ENCODE measurements at regions not wholly inside any gene's neighbourhood (a gene's known extent, or its start where the extent isn't known, plus 50 kb on each side); places are given as distances from the start of the nearest gene placed in this dataset.

DNA sequence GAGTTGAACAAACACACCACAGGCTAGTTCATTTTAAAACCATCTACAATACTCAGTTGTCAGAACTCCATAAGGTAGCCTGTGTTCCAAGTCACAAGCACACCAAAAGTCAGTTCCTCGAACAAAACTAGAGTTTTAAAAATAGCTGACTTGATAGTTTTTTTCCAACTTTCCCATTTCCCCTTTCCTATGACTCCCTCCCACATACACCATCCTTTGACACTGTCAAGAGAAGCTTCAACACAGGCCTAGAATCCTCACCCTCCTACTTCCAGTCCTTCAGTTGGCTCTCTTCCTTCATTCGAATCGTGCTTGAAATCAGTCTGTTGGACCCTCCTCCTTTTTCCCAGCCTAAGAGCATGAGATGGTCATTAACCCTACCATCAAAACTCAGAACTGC, 105.7 kb upstream of the AKIP1 start:
- no peaks in the 10 kb centered on the region for H3K9me3 ChIP-seq (ENCODE audit: control extremely low read depth in 1 of 3, control insufficient read depth in 2 of 3, insufficient read depth in 1 of 3, low read length in 2 of 3)
- H3K4me3 ChIP-seq (ENCODE audit: control extremely low read depth in 1 of 5, extremely low read depth in 1 of 5, insufficient read depth in 1 of 5, low read depth in 2 of 5, low read length in 4 of 5) = no peak overlapping the region
- H2AFZ ChIP-seq (ENCODE audit: insufficient read depth, low read depth, low read length, poor library complexity, severe bottlenecking) = no peak overlapping the region
- no peaks in the 10 kb centered on the region for H3K36me3 ChIP-seq (replicated peaks in 1 of 2; ENCODE audit: control extremely low read depth in 1 of 2, control insufficient read depth in 1 of 2, extremely low read depth in 1 of 2, insufficient read depth in 2 of 2, low read length in 1 of 2)
- no peaks in the 10 kb centered on the region for H4K20me1 ChIP-seq (ENCODE audit: control insufficient read depth, insufficient read depth, low read length, poor library complexity, severe bottlenecking)
- Mint-ChIP-seq H3K4me3 (no peak overlapping the region), H3K27me3 (peaks cover 11% of the 10 kb centered on the region), H3K4me1 (peaks cover 3% of the 10 kb centered on the region), H3K27ac (no peak overlapping the region), H3K9me3 (ENCODE audit: insufficient read depth) (no peaks in the 10 kb centered on the region)
- no peak for DNase-seq
- H3K79me2 ChIP-seq (ENCODE audit: control insufficient read depth, insufficient read depth, low read length) = no peaks in the 10 kb centered on the region
- intact Hi-C loops (cut with micrococcal nuclease) = no loop called here
- peaks cover under 1 to 3% of the 10 kb centered on the region in 2 donors for H3K4me1 ChIP-seq (ENCODE audit: control insufficient read depth in 2 of 2, insufficient read depth in 2 of 2, low read length in 2 of 2)
- no peak for TF ChIP-seq EZH2 (IDR thresholded peaks at IDR 0.05; ENCODE audit: borderline replicate concordance, insufficient read depth, low read depth, low read length, poor library complexity, severe bottlenecking)
- TF ChIP-seq, protein P1, sequence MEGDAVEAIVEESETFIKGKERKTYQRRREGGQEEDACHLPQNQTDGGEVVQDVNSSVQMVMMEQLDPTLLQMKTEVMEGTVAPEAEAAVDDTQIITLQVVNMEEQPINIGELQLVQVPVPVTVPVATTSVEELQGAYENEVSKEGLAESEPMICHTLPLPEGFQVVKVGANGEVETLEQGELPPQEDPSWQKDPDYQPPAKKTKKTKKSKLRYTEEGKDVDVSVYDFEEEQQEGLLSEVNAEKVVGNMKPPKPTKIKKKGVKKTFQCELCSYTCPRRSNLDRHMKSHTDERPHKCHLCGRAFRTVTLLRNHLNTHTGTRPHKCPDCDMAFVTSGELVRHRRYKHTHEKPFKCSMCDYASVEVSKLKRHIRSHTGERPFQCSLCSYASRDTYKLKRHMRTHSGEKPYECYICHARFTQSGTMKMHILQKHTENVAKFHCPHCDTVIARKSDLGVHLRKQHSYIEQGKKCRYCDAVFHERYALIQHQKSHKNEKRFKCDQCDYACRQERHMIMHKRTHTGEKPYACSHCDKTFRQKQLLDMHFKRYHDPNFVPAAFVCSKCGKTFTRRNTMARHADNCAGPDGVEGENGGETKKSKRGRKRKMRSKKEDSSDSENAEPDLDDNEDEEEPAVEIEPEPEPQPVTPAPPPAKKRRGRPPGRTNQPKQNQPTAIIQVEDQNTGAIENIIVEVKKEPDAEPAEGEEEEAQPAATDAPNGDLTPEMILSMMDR (IDR thresholded peaks at IDR 0.05) = no peak
- 77% methylated on average over 1 of the region's 3 CpGs for WGBS (ENCODE audit: insufficient coverage)
- H3K27me3 ChIP-seq (replicated peaks in 1 of 4; ENCODE audit: control extremely low read depth in 1 of 4, control insufficient read depth in 3 of 4, insufficient read depth in 4 of 4, low read length in 3 of 4) = peaks cover 0 to 17% (median 3%) of the 10 kb centered on the region in 4 experiments
- no peak overlapping the region for H3K9ac ChIP-seq (ENCODE audit: low read length)
- H3K4me2 ChIP-seq (replicated peaks; ENCODE audit: low read depth, low read length, poor library complexity, severe bottlenecking) = no peak overlapping the region
- POLR2A ChIA-PET = no interaction called here
- CTCF ChIA-PET = interaction anchor here (0.6 kb wide), 1 partner anchor 79 kb away, joined by 4 read pairs; no protein-coding TSS in a partner anchor
- no peak overlapping the region for H3K27ac ChIP-seq (ENCODE audit: low read length in 2 of 2)
- ATAC-seq (ENCODE audit: low read depth) = no peak

DNA sequence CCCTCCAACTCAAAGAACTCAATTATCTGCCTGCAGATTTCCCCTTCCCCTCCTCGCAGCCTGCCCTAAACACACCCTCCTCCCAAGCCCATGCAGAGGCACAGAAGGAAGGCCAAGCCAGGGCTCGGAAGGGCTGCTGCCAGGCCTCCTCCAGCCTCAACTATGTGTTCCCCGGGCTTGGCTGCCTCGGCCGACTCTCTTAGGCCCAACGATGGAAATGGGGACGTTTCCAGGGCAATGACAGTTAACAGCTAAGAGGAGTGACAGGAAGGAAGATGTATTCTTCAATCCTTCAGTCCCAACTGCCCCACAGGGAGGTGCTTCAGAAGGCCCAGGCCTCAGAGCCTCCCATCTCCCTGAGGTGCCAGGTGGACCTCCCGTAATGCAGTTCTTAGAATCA, 104.0 kb upstream of the AKIP1 start:
- Histone ChIP-seq H2AFZ (ENCODE audit: insufficient read depth, low read depth, low read length, poor library complexity, severe bottlenecking) (no peak overlapping the region), H3K27me3 (replicated peaks in 1 of 4; ENCODE audit: control extremely low read depth in 1 of 4, control insufficient read depth in 3 of 4, insufficient read depth in 4 of 4, low read length in 3 of 4) (peaks cover 0 to 22% (median 6%) of the 10 kb centered on the region in 4 experiments), H3K9me3 (ENCODE audit: control extremely low read depth in 1 of 3, control insufficient read depth in 2 of 3, insufficient read depth in 1 of 3, low read length in 2 of 3) (no peaks in the 10 kb centered on the region), H3K4me2 (replicated peaks; ENCODE audit: low read depth, low read length, poor library complexity, severe bottlenecking) (no peak overlapping the region), H3K4me1 (ENCODE audit: control insufficient read depth in 2 of 2, insufficient read depth in 2 of 2, low read length in 2 of 2) (peaks cover 5 to 8% of the 10 kb centered on the region in 2 donors), H3K9ac (ENCODE audit: low read length) (no peak overlapping the region), H3K36me3 (replicated peaks in 1 of 2; ENCODE audit: control extremely low read depth in 1 of 2, control insufficient read depth in 1 of 2, extremely low read depth in 1 of 2, insufficient read depth in 2 of 2, low read length in 1 of 2) (no peaks in the 10 kb centered on the region), H4K20me1 (ENCODE audit: control insufficient read depth, insufficient read depth, low read length, poor library complexity, severe bottlenecking) (no peaks in the 10 kb centered on the region), H3K79me2 (ENCODE audit: control insufficient read depth, insufficient read depth, low read length) (no peaks in the 10 kb centered on the region), H3K27ac (ENCODE audit: low read length in 2 of 2) (no peak overlapping the region), H3K4me3 (ENCODE audit: control extremely low read depth in 1 of 5, extremely low read depth in 1 of 5, insufficient read depth in 1 of 5, low read depth in 2 of 5, low read length in 4 of 5) (no peak overlapping the region)
- Mint-ChIP-seq H3K27me3 (peaks cover 16% of the 10 kb centered on the region), H3K4me1 (peaks cover 7% of the 10 kb centered on the region), H3K4me3 (no peak overlapping the region), H3K27ac (no peak overlapping the region), H3K9me3 (ENCODE audit: insufficient read depth) (no peaks in the 10 kb centered on the region)
- ATAC-seq (ENCODE audit: low read depth) (no peak), DNase-seq (no peak)
- WGBS (ENCODE audit: insufficient coverage) = 91% methylated on average over 7 of the region's 8 CpGs
- intact Hi-C loops (cut with micrococcal nuclease) = no loop called here
- CTCF ChIA-PET = no interaction called here
- POLR2A ChIA-PET = no interaction called here
- TF ChIP-seq EZH2 (IDR thresholded peaks at IDR 0.05; ENCODE audit: borderline replicate concordance, insufficient read depth, low read depth, low read length, poor library complexity, severe bottlenecking) = no peak
- TF ChIP-seq, protein P1 (IDR thresholded peaks at IDR 0.05) = no peak

Measured in B cell (primary cell).